Activated B cell treated with CpG ODN at 0.5 μM for 24 hours (primary cell): ENCODE measurements at regions not wholly inside any gene's neighbourhood (a gene's known extent, or its start where the extent isn't known, plus 50 kb on each side); places are given as distances from the start of the nearest gene placed in this dataset.

ENCODE experiments used
- ATAC-seq: fragments of 200-7000 bp; cut with Tn5 transposase; one replicate; pipeline ENCODE4 v1.10.0; 2021; ENCODE audit warnings: low read depth, mild to moderate bottlenecking, moderate library complexity
- CTCF ChIA-PET: fragments of 350-600 bp; sonication (Branson Sonifier 250); formaldehyde crosslinking; loops from one replicate; lab custom pipeline; 2021; ENCODE audit warnings: antibody characterized with exemption; lab: Charles Lee
- POLR2A ChIA-PET: fragments of 350-600 bp; sonication (Branson Sonifier 250); formaldehyde crosslinking; loops from one replicate; lab custom pipeline; 2021; ENCODE audit warnings: antibody characterized with exemption; lab: Charles Lee
- DNase-seq: peaks from one replicate; pipeline ENCODE4 v3.0.0; 2022
- H3K27ac Mint-ChIP-seq: one replicate; pipeline ENCODE4 v1.8.0; 2020; ENCODE audit warnings: mixed read lengths
- H3K27me3 Mint-ChIP-seq: one replicate; pipeline ENCODE4 v1.8.0; 2021; ENCODE audit warnings: mixed read lengths
- H3K36me3 Mint-ChIP-seq: one replicate; pipeline ENCODE4 v1.8.0; 2021; ENCODE audit warnings: low read depth, mixed read lengths
- H3K4me1 Mint-ChIP-seq: one replicate; pipeline ENCODE4 v1.8.0; 2021; ENCODE audit warnings: mixed read lengths
- H3K4me3 Mint-ChIP-seq: one replicate; pipeline ENCODE4 v1.8.0; 2020; ENCODE audit warnings: mild to moderate bottlenecking, mixed read lengths
- H3K9me3 Mint-ChIP-seq: one replicate; pipeline ENCODE4 v1.8.0; 2020; ENCODE audit warnings: mixed read lengths
- intact Hi-C: fragments of 100-400 bp; cut with micrococcal nuclease; formaldehyde crosslinking; loops from one replicate; pipeline ENCODE4 v1.15.1; 2024
- TF ChIP-seq, protein P1 (sequence below): fragments of 200-600 bp; IDR thresholded peaks from one replicate; pipeline ENCODE4 v1.8.0; 2022; ENCODE audit warnings: antibody characterized with exemption, mild to moderate bottlenecking

DNA sequence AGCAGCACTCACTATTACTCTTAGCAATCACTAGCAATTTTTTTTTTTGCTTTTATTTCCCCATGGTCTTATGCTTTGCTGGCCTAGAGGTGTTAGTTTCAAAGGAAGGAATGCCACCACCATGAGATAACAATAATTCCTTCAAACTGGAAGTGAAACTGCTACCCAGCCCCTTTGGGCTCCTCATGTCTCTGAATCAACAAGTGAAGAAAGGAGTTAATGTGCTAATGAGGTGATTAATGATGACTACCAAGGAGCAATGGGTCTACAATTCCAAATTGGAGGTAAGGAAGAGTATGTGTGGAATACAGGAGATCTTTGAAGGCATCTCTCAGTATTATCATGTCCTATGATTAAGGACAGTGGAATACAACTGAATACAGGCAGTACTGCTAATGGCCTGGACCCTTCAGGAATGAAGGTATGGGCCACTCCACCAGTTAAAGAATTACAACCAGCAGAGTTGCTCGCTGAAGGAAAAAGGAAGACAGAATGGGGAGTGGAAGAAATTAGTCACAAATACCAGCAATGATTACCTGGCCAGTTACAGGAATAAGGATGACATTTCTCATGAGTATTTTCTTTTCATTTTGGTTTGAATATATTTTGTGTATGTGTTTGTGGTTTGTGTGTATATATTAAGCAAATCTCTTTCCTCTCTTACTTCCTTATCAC is 652.9 kb downstream of the ADGRL2 start:
- Mint-ChIP-seq H3K9me3 (peaks cover 13% of the 10 kb centered on the region), H3K27ac (no peak overlapping the region), H3K36me3 (no peaks in the 10 kb centered on the region), H3K4me3 (no peak overlapping the region), H3K27me3 (no peaks in the 10 kb centered on the region), H3K4me1 (no peaks in the 10 kb centered on the region)
- TF ChIP-seq, protein P1, sequence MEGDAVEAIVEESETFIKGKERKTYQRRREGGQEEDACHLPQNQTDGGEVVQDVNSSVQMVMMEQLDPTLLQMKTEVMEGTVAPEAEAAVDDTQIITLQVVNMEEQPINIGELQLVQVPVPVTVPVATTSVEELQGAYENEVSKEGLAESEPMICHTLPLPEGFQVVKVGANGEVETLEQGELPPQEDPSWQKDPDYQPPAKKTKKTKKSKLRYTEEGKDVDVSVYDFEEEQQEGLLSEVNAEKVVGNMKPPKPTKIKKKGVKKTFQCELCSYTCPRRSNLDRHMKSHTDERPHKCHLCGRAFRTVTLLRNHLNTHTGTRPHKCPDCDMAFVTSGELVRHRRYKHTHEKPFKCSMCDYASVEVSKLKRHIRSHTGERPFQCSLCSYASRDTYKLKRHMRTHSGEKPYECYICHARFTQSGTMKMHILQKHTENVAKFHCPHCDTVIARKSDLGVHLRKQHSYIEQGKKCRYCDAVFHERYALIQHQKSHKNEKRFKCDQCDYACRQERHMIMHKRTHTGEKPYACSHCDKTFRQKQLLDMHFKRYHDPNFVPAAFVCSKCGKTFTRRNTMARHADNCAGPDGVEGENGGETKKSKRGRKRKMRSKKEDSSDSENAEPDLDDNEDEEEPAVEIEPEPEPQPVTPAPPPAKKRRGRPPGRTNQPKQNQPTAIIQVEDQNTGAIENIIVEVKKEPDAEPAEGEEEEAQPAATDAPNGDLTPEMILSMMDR: no peak
- intact Hi-C loops: no loop called here
- no peak for ATAC-seq
- POLR2A ChIA-PET: no interaction called here
- DNase-seq: no peak
- CTCF ChIA-PET: no interaction called here

DNA sequence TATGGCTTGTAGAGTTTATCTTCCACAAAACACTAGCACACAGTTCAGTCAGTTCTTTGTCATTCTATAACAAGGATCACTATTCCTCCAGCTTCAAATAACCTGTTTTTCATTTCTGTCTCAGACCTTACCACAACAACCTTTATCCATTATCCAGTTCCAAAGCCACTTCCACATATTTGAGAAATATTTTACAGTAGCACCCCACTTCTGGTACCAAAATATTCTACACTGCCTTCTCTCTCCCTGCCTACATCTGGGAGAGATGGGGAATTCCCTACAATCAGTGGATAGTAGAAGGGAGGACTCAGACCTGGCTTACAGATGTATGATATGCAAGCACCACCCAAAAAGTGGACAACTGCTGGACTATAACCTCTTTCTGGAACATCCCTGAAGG is 651.4 kb downstream of the ADGRL2 start:
- TF ChIP-seq, protein P1: no peak
- Mint-ChIP-seq H3K4me1 (no peaks in the 10 kb centered on the region), H3K9me3 (peaks cover 13% of the 10 kb centered on the region), H3K4me3 (no peak overlapping the region), H3K27ac (no peak overlapping the region), H3K27me3 (no peaks in the 10 kb centered on the region), H3K36me3 (no peaks in the 10 kb centered on the region)
- DNase-seq: no peak
- CTCF ChIA-PET: no interaction called here
- intact Hi-C loops: no loop called here
- POLR2A ChIA-PET: no interaction called here
- no peak for ATAC-seq

GRCh38 chr1:82451191-82451590 is 650.5 kb downstream of the ADGRL2 start:
- Mint-ChIP-seq H3K36me3 (no peaks in the 10 kb centered on the region), H3K27ac (no peak overlapping the region), H3K27me3 (no peaks in the 10 kb centered on the region), H3K4me1 (no peaks in the 10 kb centered on the region), H3K9me3 (peaks cover 13% of the 10 kb centered on the region), H3K4me3 (no peak overlapping the region)
- POLR2A ChIA-PET: no interaction called here
- intact Hi-C loops: no loop called here
- TF ChIP-seq, protein P1: no peak
- ATAC-seq (no peak), DNase-seq (no peak)
- CTCF ChIA-PET: no interaction called here

DNA sequence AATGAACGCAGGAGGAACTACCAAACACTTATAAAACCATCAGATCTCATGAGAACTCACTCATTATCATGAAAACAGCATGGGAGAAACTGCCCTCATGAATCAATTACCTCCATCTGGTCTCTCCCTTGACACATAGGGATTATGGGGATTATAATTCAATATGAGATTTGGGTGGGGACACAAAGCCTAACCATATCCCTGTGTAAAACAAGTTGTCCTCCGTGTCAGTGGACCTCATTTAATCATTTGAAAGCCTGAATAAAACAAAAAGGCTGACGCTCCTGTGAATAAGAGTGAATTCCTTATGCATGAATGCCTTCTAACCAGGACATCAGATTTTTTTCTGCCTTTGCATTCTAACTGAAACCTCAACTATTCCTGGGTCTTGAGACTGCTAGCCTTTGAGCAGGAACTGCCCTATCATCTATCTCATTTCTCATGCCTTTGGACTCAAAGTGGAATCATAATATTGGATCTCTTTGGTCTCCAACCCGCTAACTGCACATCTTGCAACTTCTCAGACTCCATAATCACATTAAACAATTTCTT is 648.8 kb downstream of the ADGRL2 start:
- H3K27me3 Mint-ChIP-seq: no peaks in the 10 kb centered on the region
- intact Hi-C loops: no loop called here
- H3K27ac Mint-ChIP-seq: no peak overlapping the region
- ChIA-PET POLR2A (no interaction called here), CTCF (no interaction called here)
- H3K9me3 Mint-ChIP-seq: peaks cover 10% of the 10 kb centered on the region
- H3K4me1 Mint-ChIP-seq: no peaks in the 10 kb centered on the region
- TF ChIP-seq, protein P1: no peak
- H3K4me3 Mint-ChIP-seq: no peak overlapping the region
- DNase-seq (no peak), ATAC-seq (no peak)
- no peaks in the 10 kb centered on the region for H3K36me3 Mint-ChIP-seq

DNA sequence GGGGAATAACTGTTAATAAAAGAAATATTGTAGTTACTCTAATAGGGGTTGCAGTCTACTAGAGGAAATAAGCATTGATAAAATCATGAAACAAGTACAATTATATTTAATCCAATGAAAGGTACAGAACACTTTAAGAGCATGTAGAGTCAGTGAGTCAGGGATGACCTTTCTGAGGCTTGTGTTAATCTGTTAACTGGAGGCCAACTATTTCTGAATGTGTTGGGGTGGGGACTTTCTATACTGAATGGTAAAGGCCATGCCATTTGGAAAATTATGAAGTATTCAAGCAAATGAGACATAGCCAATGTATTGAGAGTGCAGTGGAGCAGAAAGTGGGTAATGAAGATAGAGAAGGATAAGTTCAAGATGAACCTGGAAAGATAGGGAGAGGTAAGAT is 646.2 kb downstream of the ADGRL2 start:
- TF ChIP-seq, protein P1: no peak
- H3K4me3 Mint-ChIP-seq: no peak overlapping the region
- H3K27me3 Mint-ChIP-seq: no peaks in the 10 kb centered on the region
- H3K9me3 Mint-ChIP-seq: peaks cover 4% of the 10 kb centered on the region
- ATAC-seq (no peak), DNase-seq (no peak)
- no peaks in the 10 kb centered on the region for H3K36me3 Mint-ChIP-seq
- intact Hi-C loops: no loop called here
- H3K4me1 Mint-ChIP-seq: no peaks in the 10 kb centered on the region
- CTCF ChIA-PET: no interaction called here
- POLR2A ChIA-PET: no interaction called here
- no peak overlapping the region for H3K27ac Mint-ChIP-seq
